GM23338 (cell line): ENCODE measurements at regions not wholly inside any gene's neighbourhood (a gene's known extent, or its start where the extent isn't known, plus 50 kb on each side); places are given as distances from the start of the nearest gene placed in this dataset.

ENCODE experiments used
- ATAC-seq: fragments of 200-7000 bp; cut with Tn5 transposase; 3 replicates; pipeline ENCODE4 v1.9.1; 2020
- DNase-seq: peaks from one replicate; pipeline ENCODE4 v3.0.0-alpha.2; 2015; ENCODE audit warnings: low spot score
- H2AFZ ChIP-seq: fragments of 200-600 bp; sonication (generic); 2 replicates; pipeline ENCODE4 v1.8.0; 2016; ENCODE audit warnings: antibody characterized with exemption, mild to moderate bottlenecking, moderate library complexity
- H3F3A ChIP-seq: fragments of 200-600 bp; sonication (generic); replicated peaks from 2 replicates; pipeline ENCODE4 v1.8.0; 2017; ENCODE audit warnings: antibody characterized with exemption, mixed run types, low read depth
- H3K27ac ChIP-seq: fragments of 200-600 bp; sonication (generic); 2 replicates; pipeline ENCODE4 v1.6.1; 2016; ENCODE audit warnings: low read depth
- H3K27me3 ChIP-seq: fragments of 200-600 bp; sonication (generic); 2 replicates; pipeline ENCODE4 v1.8.0; 2016; ENCODE audit warnings: mild to moderate bottlenecking, mixed run types, moderate library complexity; ENCODE audit not compliant: insufficient read depth
- H3K36me3 ChIP-seq: fragments of 200-600 bp; sonication (generic); 2 replicates; pipeline ENCODE4 v1.8.0; 2016; ENCODE audit warnings: mild to moderate bottlenecking; ENCODE audit not compliant: insufficient read depth
- H3K4me1 ChIP-seq: fragments of 200-600 bp; sonication (generic); 2 replicates; pipeline ENCODE4 v1.8.0; 2016; ENCODE audit warnings: mild to moderate bottlenecking, moderate library complexity; ENCODE audit not compliant: insufficient read depth
- H3K4me2 ChIP-seq: fragments of 200-600 bp; sonication (generic); 2 replicates; pipeline ENCODE4 v1.7.1; 2017; ENCODE audit warnings: mixed run types
- H3K4me3 ChIP-seq: fragments of 200-600 bp; sonication (generic); 2 replicates; pipeline ENCODE4 v1.6.1; 2016; ENCODE audit warnings: mixed run types
- H3K79me2 ChIP-seq: fragments of 200-600 bp; sonication (generic); replicated peaks from 2 replicates; pipeline ENCODE4 v1.8.0; 2017; ENCODE audit warnings: mild to moderate bottlenecking; ENCODE audit not compliant: insufficient read depth
- H3K9me2 ChIP-seq: fragments of 200-600 bp; sonication (generic); 2 replicates; pipeline ENCODE4 v1.8.0; 2017; ENCODE audit not compliant: insufficient read depth
- H4K20me1 ChIP-seq: fragments of 200-600 bp; sonication (generic); replicated peaks from 2 replicates; pipeline ENCODE4 v1.8.0; 2017; ENCODE audit warnings: mild to moderate bottlenecking; ENCODE audit not compliant: insufficient read depth
- H3K27ac Mint-ChIP-seq: 2 replicates; pipeline ENCODE4 v1.8.0; 2020; ENCODE audit warnings: inconsistent platforms, mild to moderate bottlenecking, moderate library complexity, mixed read lengths
- H3K27me3 Mint-ChIP-seq: 3 replicates; pipeline ENCODE4 v1.8.0; 2022; ENCODE audit warnings: low read depth, mild to moderate bottlenecking, moderate library complexity, mixed read lengths, inconsistent platforms; ENCODE audit not compliant: insufficient read depth, poor library complexity
- H3K36me3 Mint-ChIP-seq: 3 replicates; pipeline ENCODE4 v1.8.0; 2021; ENCODE audit warnings: low read depth, mild to moderate bottlenecking, inconsistent platforms, moderate library complexity, mixed read lengths
- H3K4me1 Mint-ChIP-seq: 3 replicates; pipeline ENCODE4 v1.8.0; 2020; ENCODE audit warnings: mild to moderate bottlenecking, inconsistent platforms, mixed read lengths
- H3K4me3 Mint-ChIP-seq: 3 replicates; pipeline ENCODE4 v1.8.0; 2021; ENCODE audit warnings: moderate library complexity, mild to moderate bottlenecking, inconsistent platforms, mixed read lengths
- H3K9me3 Mint-ChIP-seq: 3 replicates; pipeline ENCODE4 v1.8.0; 2020; ENCODE audit warnings: moderate library complexity, mild to moderate bottlenecking, inconsistent platforms, mixed read lengths
- CREB1 ChIP-seq: fragments of 250-450 bp; sonication (Bioruptor Pico); IDR thresholded peaks from 2 replicates; pipeline ENCODE4 v1.5.0; 2020; ENCODE audit warnings: low read depth, mild to moderate bottlenecking, moderate library complexity
- ETS1 ChIP-seq: IDR thresholded peaks from 2 replicates; pipeline ENCODE4 v1.6.1; 2016; ENCODE audit warnings: antibody characterized with exemption
- EZH2 ChIP-seq: fragments of 200-600 bp; sonication (generic); IDR thresholded peaks from one replicate; pipeline ENCODE4 v1.8.0; 2017; ENCODE audit warnings: antibody characterized with exemption, mild to moderate bottlenecking, low read depth; ENCODE audit not compliant: unreplicated experiment
- EZH2phosphoT487 ChIP-seq: fragments of 200-600 bp; sonication (generic); IDR thresholded peaks from one replicate; pipeline ENCODE4 v1.8.1; 2018; ENCODE audit warnings: antibody characterized with exemption; ENCODE audit not compliant: unreplicated experiment
- JUNB ChIP-seq: IDR thresholded peaks from one replicate; pipeline ENCODE4 v1.6.1; 2016; ENCODE audit warnings: antibody characterized with exemption; ENCODE audit not compliant: unreplicated experiment
- POLR2AphosphoS5 ChIP-seq: IDR thresholded peaks from 2 replicates; pipeline ENCODE4 v1.6.1; 2016; ENCODE audit warnings: antibody characterized with exemption, low read depth
- REST ChIP-seq: IDR thresholded peaks from one replicate; pipeline ENCODE4 v1.6.1; 2018; ENCODE audit warnings: antibody characterized with exemption; ENCODE audit not compliant: unreplicated experiment
- ZNF114 ChIP-seq: fragments of 250-450 bp; sonication (Bioruptor Pico); IDR thresholded peaks from 2 replicates; pipeline ENCODE4 v1.5.0; 2020; ENCODE audit warnings: mild to moderate bottlenecking, moderate library complexity
- ZNF331 ChIP-seq: fragments of 250-450 bp; sonication (Bioruptor Pico); IDR thresholded peaks from 2 replicates; pipeline ENCODE4 v1.5.0; 2020; ENCODE audit warnings: low read depth, mild to moderate bottlenecking, moderate library complexity
- TF ChIP-seq, protein P1 (sequence below), 2 experiments: fragments of 200-600 bp in 1 of 2; sonication (generic) in 1 of 2; conservative IDR thresholded peaks; 2 replicates each; pipeline versions ENCODE4 v1.5.1 to v1.6.1; 2016 to 2017; ENCODE audit warnings: antibody characterized with exemption in 2 of 2, low read depth in 2 of 2, mild to moderate bottlenecking in 2 of 2, moderate library complexity in 1 of 2
- TF ChIP-seq, protein P2 (sequence below): fragments of 250-450 bp; sonication (Bioruptor Pico); IDR thresholded peaks from 2 replicates; pipeline ENCODE4 v1.5.0; 2020; ENCODE audit warnings: mild to moderate bottlenecking, moderate library complexity

DNA sequence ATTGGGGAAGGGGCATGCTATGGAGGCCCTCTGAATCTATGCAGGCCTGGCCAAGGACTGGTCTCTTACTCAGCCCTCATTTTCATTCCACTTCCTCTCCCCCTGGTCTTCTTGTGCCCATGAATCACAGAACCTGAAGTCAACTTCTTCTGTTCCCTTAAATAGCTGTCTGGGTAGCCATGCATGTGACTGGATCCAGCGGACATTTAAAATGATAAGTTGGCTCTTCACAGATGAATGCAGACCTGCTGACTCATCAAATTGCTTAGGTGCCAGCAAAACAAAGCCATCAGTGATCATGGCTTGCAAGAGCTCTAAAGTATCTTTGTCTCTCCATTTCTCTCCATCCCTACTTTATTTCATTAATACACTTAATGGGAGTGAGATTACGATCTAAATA is 90.1 kb upstream of the CADPS start:
- H3K27me3 Mint-ChIP-seq = no peaks in the 10 kb centered on the region
- no peaks in the 10 kb centered on the region for H4K20me1 ChIP-seq

More for the DNA sequence above, 90.1 kb upstream of the CADPS start:
- H3K27me3 ChIP-seq = no peaks in the 10 kb centered on the region
- peaks cover 8% of the 10 kb centered on the region for H3K4me1 ChIP-seq
- no peaks in the 10 kb centered on the region for H3K9me2 ChIP-seq
- H3K79me2 ChIP-seq = no peaks in the 10 kb centered on the region
- H3K27ac ChIP-seq = no peak overlapping the region
- no peak overlapping the region for H3K4me2 ChIP-seq
- no peaks in the 10 kb centered on the region for H3K36me3 ChIP-seq
- no peak for TF ChIP-seq CREB1 (CRISPR knock-in tag)
- TF ChIP-seq, protein P1, sequence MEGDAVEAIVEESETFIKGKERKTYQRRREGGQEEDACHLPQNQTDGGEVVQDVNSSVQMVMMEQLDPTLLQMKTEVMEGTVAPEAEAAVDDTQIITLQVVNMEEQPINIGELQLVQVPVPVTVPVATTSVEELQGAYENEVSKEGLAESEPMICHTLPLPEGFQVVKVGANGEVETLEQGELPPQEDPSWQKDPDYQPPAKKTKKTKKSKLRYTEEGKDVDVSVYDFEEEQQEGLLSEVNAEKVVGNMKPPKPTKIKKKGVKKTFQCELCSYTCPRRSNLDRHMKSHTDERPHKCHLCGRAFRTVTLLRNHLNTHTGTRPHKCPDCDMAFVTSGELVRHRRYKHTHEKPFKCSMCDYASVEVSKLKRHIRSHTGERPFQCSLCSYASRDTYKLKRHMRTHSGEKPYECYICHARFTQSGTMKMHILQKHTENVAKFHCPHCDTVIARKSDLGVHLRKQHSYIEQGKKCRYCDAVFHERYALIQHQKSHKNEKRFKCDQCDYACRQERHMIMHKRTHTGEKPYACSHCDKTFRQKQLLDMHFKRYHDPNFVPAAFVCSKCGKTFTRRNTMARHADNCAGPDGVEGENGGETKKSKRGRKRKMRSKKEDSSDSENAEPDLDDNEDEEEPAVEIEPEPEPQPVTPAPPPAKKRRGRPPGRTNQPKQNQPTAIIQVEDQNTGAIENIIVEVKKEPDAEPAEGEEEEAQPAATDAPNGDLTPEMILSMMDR (conservative IDR thresholded peaks at IDR 0.05; ENCODE audit: low read depth in 2 of 2) = no peak
- TF ChIP-seq EZH2phosphoT487 = no peak
- no peak for TF ChIP-seq JUNB
- TF ChIP-seq, protein P2, sequence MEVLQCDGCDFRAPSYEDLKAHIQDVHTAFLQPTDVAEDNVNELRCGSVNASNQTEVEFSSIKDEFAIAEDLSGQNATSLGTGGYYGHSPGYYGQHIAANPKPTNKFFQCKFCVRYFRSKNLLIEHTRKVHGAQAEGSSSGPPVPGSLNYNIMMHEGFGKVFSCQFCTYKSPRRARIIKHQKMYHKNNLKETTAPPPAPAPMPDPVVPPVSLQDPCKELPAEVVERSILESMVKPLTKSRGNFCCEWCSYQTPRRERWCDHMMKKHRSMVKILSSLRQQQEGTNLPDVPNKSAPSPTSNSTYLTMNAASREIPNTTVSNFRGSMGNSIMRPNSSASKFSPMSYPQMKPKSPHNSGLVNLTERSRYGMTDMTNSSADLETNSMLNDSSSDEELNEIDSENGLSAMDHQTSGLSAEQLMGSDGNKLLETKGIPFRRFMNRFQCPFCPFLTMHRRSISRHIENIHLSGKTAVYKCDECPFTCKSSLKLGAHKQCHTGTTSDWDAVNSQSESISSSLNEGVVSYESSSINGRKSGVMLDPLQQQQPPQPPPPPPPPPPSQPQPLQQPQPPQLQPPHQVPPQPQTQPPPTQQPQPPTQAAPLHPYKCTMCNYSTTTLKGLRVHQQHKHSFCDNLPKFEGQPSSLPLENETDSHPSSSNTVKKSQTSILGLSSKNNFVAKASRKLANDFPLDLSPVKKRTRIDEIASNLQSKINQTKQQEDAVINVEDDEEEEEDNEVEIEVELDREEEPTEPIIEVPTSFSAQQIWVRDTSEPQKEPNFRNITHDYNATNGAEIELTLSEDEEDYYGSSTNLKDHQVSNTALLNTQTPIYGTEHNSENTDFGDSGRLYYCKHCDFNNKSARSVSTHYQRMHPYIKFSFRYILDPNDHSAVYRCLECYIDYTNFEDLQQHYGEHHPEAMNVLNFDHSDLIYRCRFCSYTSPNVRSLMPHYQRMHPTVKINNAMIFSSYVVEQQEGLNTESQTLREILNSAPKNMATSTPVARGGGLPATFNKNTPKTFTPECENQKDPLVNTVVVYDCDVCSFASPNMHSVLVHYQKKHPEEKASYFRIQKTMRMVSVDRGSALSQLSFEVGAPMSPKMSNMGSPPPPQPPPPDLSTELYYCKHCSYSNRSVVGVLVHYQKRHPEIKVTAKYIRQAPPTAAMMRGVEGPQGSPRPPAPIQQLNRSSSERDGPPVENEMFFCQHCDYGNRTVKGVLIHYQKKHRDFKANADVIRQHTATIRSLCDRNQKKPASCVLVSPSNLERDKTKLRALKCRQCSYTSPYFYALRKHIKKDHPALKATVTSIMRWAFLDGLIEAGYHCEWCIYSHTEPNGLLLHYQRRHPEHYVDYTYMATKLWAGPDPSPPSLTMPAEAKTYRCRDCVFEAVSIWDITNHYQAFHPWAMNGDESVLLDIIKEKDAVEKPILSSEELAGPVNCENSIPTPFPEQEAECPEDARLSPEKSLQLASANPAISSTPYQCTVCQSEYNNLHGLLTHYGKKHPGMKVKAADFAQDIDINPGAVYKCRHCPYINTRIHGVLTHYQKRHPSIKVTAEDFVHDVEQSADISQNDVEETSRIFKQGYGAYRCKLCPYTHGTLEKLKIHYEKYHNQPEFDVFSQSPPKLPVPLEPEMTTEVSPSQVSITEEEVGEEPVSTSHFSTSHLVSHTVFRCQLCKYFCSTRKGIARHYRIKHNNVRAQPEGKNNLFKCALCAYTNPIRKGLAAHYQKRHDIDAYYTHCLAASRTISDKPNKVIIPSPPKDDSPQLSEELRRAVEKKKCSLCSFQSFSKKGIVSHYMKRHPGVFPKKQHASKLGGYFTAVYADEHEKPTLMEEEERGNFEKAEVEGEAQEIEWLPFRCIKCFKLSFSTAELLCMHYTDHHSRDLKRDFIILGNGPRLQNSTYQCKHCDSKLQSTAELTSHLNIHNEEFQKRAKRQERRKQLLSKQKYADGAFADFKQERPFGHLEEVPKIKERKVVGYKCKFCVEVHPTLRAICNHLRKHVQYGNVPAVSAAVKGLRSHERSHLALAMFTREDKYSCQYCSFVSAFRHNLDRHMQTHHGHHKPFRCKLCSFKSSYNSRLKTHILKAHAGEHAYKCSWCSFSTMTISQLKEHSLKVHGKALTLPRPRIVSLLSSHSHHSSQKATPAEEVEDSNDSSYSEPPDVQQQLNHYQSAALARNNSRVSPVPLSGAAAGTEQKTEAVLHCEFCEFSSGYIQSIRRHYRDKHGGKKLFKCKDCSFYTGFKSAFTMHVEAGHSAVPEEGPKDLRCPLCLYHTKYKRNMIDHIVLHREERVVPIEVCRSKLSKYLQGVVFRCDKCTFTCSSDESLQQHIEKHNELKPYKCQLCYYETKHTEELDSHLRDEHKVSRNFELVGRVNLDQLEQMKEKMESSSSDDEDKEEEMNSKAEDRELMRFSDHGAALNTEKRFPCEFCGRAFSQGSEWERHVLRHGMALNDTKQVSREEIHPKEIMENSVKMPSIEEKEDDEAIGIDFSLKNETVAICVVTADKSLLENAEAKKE (CRISPR knock-in tag) = no peak
- no peak for TF ChIP-seq POLR2AphosphoS5
- TF ChIP-seq ZNF114 (CRISPR knock-in tag) = no peak
- TF ChIP-seq EZH2 = no peak
- TF ChIP-seq REST = no peak
- TF ChIP-seq ETS1 = no peak
- TF ChIP-seq ZNF331 (CRISPR knock-in tag) = no peak
- Mint-ChIP-seq H3K4me1 (peaks cover 23% of the 10 kb centered on the region), H3K27ac (no peak overlapping the region), H3K4me3 (no peak overlapping the region), H3K9me3 (no peaks in the 10 kb centered on the region), H3K36me3 (peaks cover 8% of the 10 kb centered on the region; the same call in 1 of the 3 replicates)
- ATAC-seq (no peak), DNase-seq (no peak)
- H3F3A ChIP-seq = no peaks in the 10 kb centered on the region
- no peak overlapping the region for H2AFZ ChIP-seq
- H3K4me3 ChIP-seq = no peak overlapping the region
